ENCODE measurements at regions not wholly inside any gene's neighbourhood (a gene's known extent, or its start where the extent isn't known, plus 50 kb on each side); places are given as distances from the start of the nearest gene placed in this dataset.

DNA sequence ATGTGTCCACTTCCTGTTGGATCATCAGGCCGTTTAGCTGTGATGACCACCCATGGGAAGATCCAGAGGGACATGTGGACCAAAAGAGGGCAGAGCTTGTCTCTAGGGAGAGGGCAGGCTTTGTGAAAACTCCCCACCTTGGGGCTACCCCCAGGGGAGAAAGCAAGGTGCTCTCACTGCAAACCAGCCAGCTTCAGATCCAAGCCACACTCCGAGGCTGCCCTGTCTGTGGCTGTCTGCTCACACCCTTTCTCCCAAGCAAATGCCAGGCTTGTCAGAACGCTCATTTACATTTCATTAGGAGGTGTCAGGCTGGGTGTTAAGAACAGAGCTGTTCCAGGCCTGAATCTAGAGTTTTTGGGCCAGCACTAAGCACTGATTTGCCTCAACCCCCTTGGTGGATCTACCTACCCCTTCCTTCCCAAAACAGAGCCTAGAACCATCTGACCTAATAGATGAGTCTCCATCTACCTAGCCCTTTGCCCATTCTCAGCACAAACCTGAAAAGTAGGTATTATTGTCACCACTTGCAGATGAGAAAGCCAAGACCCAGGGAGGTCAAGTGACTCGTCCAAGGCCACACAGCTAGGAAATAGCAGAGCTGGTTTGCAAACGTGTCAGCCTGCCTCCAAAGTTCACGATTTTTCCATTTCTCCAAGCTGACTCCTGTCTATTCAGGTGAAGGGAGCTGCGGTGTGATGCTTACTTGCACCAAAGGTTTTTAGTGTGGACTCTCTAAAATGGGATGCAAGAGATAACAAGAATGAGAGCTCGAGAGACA is 130.9 kb downstream of the EMX2 start:
- no peak for DNase-seq

DNA sequence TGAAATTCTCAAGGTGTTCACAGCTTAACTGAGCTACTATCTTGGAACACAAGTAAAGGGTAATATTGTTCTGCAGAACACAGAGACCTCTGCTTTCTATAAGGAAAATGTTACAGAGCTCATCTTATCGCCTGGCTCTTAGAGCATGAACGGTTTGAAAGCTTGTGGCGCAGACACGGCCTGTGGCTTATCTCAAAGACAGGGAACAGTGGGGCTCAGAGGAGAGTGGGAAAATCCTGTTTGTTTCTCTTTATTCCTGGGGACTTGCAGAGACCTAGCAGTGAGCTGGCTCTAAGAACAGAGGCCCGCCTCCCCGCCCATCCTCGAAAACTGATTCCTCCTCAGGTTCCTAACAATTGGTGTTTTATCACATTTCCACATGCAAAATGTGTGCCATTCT is 131.7 kb downstream of the EMX2 start:
- no peak for DNase-seq

DNA sequence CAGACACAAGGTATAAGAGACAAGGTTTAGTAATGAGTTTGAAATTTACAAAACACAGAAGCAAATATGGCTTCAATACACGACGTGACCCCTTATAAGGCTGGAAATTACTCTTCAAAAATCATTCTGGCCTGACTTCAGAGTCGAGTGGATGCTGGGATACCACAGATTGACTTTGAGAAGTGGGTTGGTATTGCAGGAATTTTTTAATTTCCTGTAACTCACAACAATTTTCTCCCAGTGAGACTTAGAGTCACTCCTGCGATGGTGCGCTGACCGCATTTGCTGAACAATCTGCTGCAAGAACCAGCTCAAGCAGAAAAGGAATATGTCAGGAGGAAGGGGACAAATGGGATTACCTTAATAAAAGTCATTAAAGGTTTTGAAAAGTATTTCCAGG is 132.1 kb downstream of the EMX2 start:
- no peak for DNase-seq

DNA sequence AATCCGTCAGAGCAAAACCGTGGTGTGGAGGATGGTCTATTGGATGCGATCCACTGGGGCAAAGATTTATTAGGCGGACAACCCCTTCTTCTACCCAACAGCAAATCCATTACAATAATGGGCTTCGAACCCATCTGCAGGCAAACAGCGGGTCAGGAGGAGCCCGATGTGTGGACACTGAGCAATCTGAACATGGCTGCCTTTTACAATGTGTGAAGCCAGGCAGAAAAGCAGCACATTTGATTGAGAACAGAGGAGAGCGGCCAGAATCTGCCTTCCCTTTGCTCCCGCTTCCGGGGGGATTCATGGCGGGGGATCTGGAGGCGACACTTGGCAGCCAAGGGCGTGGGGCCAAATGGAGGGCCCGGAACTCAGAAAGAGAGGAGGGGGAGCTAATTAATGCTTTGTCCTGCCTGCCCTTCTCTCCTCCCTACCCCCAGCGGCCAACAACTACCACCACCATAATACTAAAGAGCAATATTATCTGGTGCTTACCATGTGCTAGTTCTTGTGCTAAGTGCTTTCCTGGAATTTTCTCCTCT is 133.0 kb downstream of the EMX2 start:
- no peak for DNase-seq

DNA sequence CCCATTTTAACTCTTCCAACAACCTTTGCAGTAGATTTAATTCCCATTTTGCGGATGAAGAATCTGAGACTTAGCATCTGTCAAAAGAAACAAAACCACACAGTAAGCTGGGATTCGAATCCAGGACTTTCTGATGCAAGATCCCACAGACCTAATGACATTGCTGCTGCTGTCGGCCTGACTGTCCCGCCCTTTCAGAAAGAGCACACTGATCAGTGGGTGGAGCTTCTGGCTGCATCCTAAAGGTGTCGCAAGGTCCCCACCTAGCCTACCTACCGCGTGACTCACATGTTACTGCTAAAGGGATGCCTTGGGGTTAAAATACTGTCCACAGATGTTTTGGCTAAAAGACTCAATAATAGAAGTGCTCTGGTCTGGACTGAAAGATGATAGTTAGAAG is 134.7 kb downstream of the EMX2 start:
- DNase-seq, result no peak

DNA sequence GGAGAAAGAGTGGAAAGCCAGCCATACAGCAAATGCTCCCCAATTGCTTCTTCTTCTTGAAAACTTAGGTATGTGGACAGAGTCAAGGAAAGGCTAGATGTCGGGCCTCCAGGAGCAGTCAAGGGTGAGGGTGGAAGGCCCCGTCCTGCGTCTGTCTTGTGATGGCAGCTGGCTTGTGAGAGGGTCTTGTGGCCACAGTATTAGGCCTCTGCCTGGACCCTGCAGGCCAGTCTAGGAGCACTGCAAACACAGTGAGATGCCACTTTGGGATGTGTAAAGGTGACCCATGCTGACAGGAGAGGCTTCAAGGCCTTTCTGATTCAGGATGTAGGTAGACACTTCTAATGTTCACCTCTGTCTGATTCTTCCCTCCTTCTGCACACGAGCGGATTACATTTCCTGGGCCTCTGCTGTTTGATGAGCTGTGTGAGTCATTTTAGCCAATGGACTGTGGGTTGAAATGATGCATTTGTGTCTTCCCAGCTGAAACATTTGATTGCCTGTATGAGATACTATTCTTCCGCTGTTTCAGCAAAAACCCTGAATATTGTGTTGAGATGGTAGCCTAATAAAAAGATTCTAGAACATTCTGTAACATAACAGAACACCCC is 135.4 kb downstream of the EMX2 start:
- no peak for DNase-seq

DNA sequence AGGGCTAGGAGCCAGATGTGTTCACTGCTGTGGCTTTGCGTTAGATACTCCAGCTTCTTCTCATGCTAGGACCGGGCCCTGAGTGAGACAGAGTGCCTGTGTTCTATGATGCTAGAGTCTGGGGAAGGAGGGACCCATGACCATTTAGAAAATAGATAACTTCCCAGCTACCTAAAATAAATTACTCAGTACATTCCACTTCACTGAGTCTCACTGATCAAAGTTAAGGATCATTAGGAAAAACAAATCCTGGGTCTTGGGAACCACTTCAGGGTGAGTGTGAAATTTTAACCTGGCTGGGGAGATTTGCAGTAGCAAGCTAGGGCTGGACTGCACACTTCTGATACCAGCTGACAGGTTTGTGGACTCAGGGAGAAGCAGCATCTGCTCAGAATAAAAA is 138.1 kb downstream of the EMX2 start:
- no peak for DNase-seq

DNA sequence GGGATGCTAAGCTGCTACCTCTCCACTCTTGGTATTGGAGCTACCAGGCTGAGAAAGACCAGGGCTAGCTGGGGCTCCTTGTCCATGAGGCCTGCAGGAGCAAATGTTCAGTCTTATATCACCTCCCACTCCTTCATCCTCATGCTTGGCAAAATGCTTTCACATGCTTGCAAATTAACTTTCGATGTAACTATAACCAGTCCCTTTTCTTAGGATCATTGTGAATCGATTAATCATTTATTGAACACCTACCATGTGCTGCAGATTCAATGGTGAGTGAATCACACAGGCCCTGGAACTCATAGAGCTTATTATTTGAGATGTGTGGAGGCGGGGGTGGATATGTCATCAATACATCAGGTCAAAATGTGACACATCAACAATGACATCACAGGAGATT is 138.6 kb downstream of the EMX2 start:
- no peak for DNase-seq

DNA sequence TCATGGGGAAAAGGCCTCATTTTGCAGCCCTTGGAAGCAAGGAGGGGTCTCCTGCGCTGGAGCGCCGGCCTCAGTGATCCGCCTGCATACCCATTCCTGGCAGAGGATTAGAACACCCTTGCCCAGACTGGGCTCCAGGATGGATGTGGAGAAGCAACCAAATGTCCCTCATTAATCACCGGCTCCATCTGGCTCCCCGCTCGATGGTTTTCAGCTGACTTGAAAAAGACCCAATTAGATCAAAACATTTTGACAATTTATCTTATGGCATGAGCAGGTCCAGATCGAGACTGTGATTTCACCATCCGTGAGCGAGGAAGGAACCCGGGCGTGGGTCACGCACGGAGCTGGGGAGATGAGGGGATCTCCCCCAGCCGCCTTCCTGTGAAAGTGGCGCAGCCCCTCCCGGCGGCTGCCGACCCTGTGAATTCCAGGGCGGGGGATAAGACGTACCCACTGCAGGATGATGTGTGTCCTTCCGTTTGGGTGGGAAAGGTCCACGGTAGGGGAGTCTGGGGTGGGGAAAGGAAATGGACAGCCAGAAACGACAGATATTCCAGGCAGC is 141.6 kb downstream of the EMX2 start:
- DNase-seq, result no peak

DNA sequence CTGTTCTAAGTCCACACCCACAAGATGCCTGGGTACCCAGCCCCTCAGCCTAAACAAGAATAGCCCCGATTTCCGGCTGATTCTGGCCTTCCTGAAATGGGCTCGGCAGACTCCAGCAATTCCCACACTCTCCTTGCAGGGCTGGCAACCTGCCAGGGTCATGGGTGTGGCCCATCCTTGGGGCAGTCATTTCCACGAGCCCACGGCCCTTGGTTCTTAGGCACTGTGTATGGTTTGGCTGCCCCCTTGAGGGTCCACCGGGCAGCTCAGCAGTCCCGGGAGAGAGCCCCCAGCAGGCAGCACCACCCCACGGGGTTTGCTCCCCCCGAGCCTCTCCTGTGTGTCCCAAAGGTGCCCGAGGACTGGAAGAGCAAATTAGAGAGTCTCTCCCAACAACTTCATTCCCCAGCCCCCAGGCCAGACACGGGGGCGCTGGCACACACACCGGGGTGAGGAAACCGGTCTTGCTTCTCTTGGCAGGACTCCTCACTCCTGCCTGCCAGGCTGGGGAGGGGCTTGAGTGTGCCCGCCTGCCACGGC is 142.2 kb downstream of the EMX2 start:
- no peak for DNase-seq

DNA sequence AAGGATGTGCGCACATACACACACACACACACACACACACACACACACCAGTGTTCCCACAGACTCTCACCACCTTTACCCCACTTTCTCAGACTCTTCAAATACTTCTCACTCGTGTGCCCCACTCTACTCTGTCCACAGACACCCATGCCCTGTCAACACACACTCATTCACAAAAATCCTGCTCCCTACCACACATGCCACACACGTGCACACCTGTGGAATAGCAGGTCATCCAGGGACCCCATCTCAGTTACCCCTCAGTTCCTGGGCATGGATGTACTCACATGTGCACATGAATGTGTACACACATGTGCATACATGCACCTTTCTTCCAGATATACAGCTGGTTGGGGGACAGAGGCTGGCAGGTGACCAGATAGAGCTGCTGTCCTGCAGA is 142.9 kb downstream of the EMX2 start:
- DNase-seq, result no peak

DNA sequence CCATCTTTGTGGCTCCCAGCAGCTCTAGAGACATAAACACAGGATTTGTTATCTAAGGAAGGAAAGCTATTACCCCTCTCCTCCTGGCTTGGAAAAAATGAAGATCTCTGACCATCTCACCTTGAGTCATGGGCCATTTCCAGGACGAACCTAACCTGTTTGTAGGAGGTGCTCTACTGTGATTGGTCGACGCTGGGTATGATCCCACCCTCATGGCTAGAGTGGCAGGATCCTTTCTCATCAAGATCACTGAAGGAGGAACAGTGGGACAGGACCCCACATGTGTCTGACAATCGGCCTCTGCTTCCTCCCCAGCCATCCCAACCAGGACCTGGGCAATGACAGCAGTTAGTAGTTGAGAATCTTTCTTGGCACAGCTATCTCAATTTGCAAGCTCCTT is 144.1 kb downstream of the EMX2 start:
- no peak for DNase-seq

DNA sequence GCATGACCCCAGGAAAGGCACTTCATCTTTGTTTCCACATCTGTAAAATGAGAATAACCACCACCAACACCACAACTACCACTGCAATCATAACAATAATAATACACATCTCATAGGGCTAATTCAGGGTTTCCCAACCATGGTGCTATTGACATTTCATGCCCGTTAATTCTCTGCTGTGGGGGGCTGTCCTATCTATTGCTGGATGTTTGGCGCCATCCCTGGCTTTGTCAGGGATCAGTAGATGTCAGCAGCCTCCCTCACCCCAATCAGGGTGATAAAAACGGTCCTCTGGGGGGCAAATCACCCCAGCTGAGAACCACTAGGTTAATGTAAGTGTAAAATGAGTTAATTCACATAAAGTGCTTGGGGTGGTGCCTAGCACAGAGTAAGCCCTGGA is 145.8 kb downstream of the EMX2 start:
- DNase-seq, result no peak

DNA sequence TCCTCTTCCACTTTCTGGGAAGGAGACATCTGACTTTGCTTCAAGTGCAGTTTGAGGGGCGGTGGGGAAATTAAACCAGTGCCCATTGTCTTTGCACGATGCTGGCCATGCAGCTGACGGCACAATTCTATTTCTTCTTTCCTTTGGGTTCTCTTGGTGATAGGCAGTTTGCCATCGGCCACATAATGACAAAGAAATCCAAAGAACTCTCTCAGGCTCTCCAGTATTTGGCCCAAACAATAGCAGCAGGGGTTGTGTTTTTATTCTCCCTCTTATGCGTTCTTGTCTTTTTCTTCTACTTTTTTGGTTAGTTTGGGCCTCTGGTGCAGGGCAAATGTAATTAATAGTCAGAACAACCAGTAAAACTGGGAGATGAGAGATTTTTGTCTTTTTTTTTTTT is 147.0 kb downstream of the EMX2 start:
- no peak for DNase-seq

DNA sequence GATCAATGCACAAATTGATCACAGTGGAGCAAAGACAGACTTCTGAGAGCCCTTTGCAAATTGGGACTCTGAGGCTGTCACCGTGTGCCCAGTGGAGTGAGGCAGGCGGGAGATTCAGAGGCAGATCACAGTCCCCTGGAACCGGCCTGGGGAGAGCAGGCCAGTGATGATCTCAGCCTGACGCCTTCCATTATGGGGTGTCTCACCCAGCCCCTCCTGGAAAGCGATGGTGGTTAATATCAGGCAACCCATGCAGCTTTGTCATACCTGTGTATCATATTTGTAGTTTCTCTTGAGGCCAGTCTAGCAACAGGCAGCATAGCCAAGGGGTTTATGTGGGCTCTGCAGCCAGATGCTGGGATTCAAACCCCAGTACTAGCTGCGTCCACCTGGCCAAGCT is 147.8 kb downstream of the EMX2 start:
- no peak for DNase-seq

DNA sequence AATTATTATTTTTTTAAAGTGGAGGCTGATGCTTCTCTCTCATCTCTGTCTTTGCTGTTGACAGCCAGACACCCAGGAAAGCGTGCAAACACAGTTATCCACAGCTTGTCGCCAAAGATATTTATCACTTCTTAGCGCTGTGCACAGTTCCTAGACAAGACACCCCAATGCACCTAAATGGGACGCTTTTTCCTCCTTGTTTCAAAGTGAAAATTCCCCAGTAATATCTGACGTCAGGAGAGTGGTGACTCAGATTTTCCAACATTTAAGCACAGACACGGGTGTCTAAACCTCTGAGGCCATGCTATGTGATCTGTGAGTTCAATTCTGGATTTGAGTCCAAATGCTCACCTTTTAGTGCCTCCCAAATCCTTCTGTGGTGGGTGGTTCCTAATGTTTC is 151.6 kb downstream of the EMX2 start:
- DNase-seq, result no peak

DNA sequence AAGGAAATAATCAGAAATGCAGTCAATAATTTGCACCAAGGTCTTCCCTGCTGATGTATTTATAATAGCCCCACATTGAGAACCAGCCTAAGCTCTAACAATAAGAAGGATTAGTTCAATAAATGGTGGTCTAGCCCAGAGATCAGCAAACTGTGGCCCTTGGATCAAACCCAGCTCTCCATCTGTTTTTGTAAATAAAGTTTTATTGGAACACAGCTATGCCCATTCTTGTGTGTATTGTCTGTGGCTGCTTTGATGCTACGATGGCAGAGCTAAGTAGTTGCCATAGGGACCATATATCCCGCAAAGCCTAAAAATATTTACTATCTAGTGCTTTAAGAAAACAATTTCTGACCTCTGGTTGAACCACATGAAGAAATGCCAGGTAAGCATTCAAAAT is 154.9 kb downstream of the EMX2 start:
- DNase-seq, result no peak

DNA sequence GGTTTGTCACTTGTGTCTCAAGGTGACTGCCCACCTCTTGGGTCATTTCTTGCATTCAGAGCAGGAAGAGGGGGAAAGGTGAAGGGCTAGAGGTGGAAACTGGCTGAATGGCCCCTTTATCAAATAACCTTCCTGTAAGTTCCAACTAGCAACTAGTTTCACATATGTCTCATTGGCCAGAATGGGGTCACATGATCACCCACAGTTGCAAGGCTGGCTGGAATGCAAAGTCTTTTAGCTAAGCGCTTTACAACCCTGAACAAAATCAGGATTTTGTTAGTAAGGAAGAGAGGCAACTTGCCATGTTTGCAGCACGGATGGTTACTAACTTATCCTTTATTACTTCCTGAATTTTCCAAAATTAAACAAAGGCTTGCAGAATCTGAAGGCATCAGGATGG is 156.3 kb downstream of the EMX2 start:
- no peak for DNase-seq

DNA sequence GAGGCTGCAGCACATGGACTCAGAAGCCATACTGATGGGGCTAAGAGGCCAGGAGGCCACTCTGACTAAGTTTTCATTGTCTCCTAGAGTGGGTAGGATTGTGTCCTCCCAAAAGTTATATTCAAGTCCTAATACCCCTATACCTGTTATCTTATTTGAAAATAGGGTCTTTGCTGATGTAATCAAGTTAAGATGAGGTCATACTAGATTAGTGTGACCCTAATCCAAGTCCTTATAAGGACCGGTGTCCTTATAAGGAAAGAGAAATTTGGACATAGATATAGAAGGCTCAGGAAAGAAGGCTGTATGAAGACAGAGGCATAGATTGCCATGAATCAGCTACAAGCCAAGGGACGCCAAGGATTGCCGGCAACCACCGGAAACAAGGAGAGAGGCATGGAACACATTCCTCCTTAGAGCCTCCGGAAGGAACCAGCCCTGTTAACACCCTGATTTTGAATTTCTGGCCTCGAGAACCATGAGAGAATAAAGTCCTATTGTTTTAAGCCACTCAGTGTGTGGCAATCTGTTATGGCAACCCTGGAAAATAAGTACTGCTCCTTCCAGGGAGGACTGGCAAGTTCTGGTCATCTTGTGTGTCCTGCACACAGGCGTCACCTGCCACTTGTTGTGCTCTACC is 157.0 kb downstream of the EMX2 start:
- no peak for DNase-seq

DNA sequence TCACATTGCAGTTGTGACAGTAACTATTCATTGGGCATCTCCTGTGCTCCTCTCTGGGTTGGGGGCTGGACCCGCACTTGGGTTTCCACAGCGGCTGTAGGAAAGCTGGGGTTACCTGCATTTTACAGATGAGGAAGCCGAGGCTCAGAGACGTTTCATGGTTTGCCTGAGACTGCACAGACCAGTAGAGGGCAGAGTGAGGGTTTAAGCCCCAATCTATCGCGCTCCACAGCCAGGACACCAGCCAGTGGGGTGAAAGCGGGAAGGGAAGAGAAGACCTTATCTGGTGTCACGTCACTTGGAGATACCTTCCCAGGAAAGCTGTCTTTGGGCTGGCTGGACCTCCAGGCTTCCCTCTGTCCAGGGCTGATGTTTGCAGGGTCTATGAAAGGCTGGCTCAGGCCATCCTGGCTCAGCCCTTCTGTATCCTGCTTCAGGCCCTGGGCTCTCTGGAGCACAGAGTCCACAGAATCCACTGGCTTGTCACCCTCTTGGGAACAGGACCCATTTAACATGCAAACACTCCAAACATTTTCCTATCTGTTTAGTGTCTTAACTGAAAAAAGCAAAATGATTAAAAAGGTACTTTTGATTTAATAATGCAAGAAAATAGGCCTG is 167.7 kb downstream of the EMX2 start:
- no peak for DNase-seq

DNA sequence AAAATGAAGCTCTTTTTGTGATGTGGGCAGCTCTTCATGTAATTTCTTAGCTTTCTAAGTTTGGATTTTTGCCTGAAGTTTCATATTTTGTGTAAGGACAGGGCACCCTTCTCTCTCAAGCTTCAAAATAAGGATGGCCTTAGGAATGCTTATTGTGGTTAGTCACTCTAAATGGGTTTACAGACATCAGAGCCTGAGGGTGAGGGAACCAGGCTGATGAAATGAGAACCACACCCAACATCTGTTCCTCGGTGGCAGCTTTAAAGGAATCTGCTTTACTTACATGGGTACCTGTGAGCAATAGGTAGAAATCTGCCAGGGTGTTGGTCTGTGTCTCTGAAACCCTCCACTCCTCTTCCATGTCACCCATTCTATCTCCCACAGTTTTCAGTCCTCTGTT is 174.3 kb downstream of the EMX2 start:
- DNase-seq, result no peak

DNA sequence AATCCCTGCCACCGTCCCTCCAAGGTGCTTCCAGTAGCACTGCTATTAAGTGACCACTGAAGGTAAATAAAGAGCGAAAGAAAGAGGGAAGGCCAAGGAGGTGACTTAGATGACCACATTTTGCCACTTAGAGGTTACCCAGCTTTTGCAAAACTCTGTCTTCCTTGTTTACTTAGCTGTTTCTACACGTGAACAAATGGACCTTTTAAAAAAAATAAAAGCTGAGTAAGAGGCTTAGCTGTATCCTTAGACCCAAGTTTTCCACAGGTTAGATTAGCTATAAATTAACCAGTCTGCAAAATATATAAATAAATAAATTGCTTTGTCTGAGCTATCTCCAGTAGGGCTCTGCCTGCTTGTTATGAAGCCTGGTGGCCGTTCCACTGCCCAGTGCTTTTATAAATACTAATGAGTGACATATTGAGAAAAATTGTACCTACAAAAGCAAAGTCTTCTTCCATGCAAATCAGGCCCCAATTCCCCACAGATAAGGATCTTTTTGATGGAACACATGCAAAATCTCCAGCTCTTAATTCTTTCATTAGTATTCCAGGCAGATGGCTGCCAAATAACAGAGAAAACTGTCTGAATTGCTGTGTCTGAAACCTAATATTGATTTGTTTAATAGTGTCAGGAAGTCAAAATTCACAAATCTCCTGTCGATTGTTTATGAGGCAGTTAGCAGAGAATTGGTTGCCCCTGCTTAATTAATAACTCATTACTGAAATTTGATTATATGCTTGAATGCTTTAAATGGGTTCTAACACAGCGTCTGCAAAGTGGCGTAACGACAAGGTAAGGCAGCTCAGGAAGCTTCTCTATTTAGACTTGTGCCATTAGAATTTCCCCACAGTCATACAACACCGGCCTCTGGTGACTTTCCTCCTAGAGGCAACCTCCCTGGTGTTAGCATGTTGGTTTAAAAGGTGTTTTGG is 176.7 kb downstream of the EMX2 start:
- DNase-seq, result no peak
